GM23338 (cell line): ENCODE measurements at regions not wholly inside any gene's neighbourhood (a gene's known extent, or its start where the extent isn't known, plus 50 kb on each side); places are given as distances from the start of the nearest gene placed in this dataset.
A peak's percentile ranks its signal among the peaks of the same experiment; 100 is the strongest.

Source experiments
- ATAC-seq: fragments of 200-7000 bp; cut with Tn5 transposase; 3 replicates; pipeline ENCODE4 v1.9.1; 2020
- DNase-seq: peaks from one replicate; pipeline ENCODE4 v3.0.0-alpha.2; 2015; ENCODE audit warnings: low spot score
- H2AFZ ChIP-seq: fragments of 200-600 bp; sonication (generic); 2 replicates; pipeline ENCODE4 v1.8.0; 2016; ENCODE audit warnings: antibody characterized with exemption, mild to moderate bottlenecking, moderate library complexity
- H3F3A ChIP-seq: fragments of 200-600 bp; sonication (generic); replicated peaks from 2 replicates; pipeline ENCODE4 v1.8.0; 2017; ENCODE audit warnings: antibody characterized with exemption, mixed run types, low read depth
- H3K27ac ChIP-seq: fragments of 200-600 bp; sonication (generic); 2 replicates; pipeline ENCODE4 v1.6.1; 2016; ENCODE audit warnings: low read depth
- H3K27me3 ChIP-seq: fragments of 200-600 bp; sonication (generic); 2 replicates; pipeline ENCODE4 v1.8.0; 2016; ENCODE audit warnings: mild to moderate bottlenecking, mixed run types, moderate library complexity; ENCODE audit not compliant: insufficient read depth
- H3K36me3 ChIP-seq: fragments of 200-600 bp; sonication (generic); 2 replicates; pipeline ENCODE4 v1.8.0; 2016; ENCODE audit warnings: mild to moderate bottlenecking; ENCODE audit not compliant: insufficient read depth
- H3K4me1 ChIP-seq: fragments of 200-600 bp; sonication (generic); 2 replicates; pipeline ENCODE4 v1.8.0; 2016; ENCODE audit warnings: mild to moderate bottlenecking, moderate library complexity; ENCODE audit not compliant: insufficient read depth
- H3K4me2 ChIP-seq: fragments of 200-600 bp; sonication (generic); 2 replicates; pipeline ENCODE4 v1.7.1; 2017; ENCODE audit warnings: mixed run types
- H3K4me3 ChIP-seq: fragments of 200-600 bp; sonication (generic); 2 replicates; pipeline ENCODE4 v1.6.1; 2016; ENCODE audit warnings: mixed run types
- H3K79me2 ChIP-seq: fragments of 200-600 bp; sonication (generic); replicated peaks from 2 replicates; pipeline ENCODE4 v1.8.0; 2017; ENCODE audit warnings: mild to moderate bottlenecking; ENCODE audit not compliant: insufficient read depth
- H3K9me2 ChIP-seq: fragments of 200-600 bp; sonication (generic); 2 replicates; pipeline ENCODE4 v1.8.0; 2017; ENCODE audit not compliant: insufficient read depth
- H4K20me1 ChIP-seq: fragments of 200-600 bp; sonication (generic); replicated peaks from 2 replicates; pipeline ENCODE4 v1.8.0; 2017; ENCODE audit warnings: mild to moderate bottlenecking; ENCODE audit not compliant: insufficient read depth
- H3K27ac Mint-ChIP-seq: 2 replicates; pipeline ENCODE4 v1.8.0; 2020; ENCODE audit warnings: inconsistent platforms, mild to moderate bottlenecking, moderate library complexity, mixed read lengths
- H3K27me3 Mint-ChIP-seq: 3 replicates; pipeline ENCODE4 v1.8.0; 2022; ENCODE audit warnings: low read depth, mild to moderate bottlenecking, moderate library complexity, mixed read lengths, inconsistent platforms; ENCODE audit not compliant: insufficient read depth, poor library complexity
- H3K36me3 Mint-ChIP-seq: 3 replicates; pipeline ENCODE4 v1.8.0; 2021; ENCODE audit warnings: low read depth, mild to moderate bottlenecking, inconsistent platforms, moderate library complexity, mixed read lengths
- H3K4me1 Mint-ChIP-seq: 3 replicates; pipeline ENCODE4 v1.8.0; 2020; ENCODE audit warnings: mild to moderate bottlenecking, inconsistent platforms, mixed read lengths
- H3K4me3 Mint-ChIP-seq: 3 replicates; pipeline ENCODE4 v1.8.0; 2021; ENCODE audit warnings: moderate library complexity, mild to moderate bottlenecking, inconsistent platforms, mixed read lengths
- H3K9me3 Mint-ChIP-seq: 3 replicates; pipeline ENCODE4 v1.8.0; 2020; ENCODE audit warnings: moderate library complexity, mild to moderate bottlenecking, inconsistent platforms, mixed read lengths
- CREB1 ChIP-seq: fragments of 250-450 bp; sonication (Bioruptor Pico); IDR thresholded peaks from 2 replicates; pipeline ENCODE4 v1.5.0; 2020; ENCODE audit warnings: low read depth, mild to moderate bottlenecking, moderate library complexity
- EZH2 ChIP-seq: fragments of 200-600 bp; sonication (generic); IDR thresholded peaks from one replicate; pipeline ENCODE4 v1.8.0; 2017; ENCODE audit warnings: antibody characterized with exemption, mild to moderate bottlenecking, low read depth; ENCODE audit not compliant: unreplicated experiment
- EZH2phosphoT487 ChIP-seq: fragments of 200-600 bp; sonication (generic); IDR thresholded peaks from one replicate; pipeline ENCODE4 v1.8.1; 2018; ENCODE audit warnings: antibody characterized with exemption; ENCODE audit not compliant: unreplicated experiment
- POLR2AphosphoS5 ChIP-seq: IDR thresholded peaks from 2 replicates; pipeline ENCODE4 v1.6.1; 2016; ENCODE audit warnings: antibody characterized with exemption, low read depth
- STAT1 ChIP-seq: IDR thresholded peaks from one replicate; pipeline ENCODE4 v1.6.1; 2016; ENCODE audit warnings: antibody characterized with exemption; ENCODE audit not compliant: unreplicated experiment
- ZNF331 ChIP-seq: fragments of 250-450 bp; sonication (Bioruptor Pico); IDR thresholded peaks from 2 replicates; pipeline ENCODE4 v1.5.0; 2020; ENCODE audit warnings: low read depth, mild to moderate bottlenecking, moderate library complexity
- TF ChIP-seq, protein P1 (sequence below), 2 experiments: fragments of 200-600 bp in 1 of 2; sonication (generic) in 1 of 2; conservative IDR thresholded peaks; 2 replicates each; pipeline versions ENCODE4 v1.5.1 to v1.6.1; 2016 to 2017; ENCODE audit warnings: antibody characterized with exemption in 2 of 2, low read depth in 2 of 2, mild to moderate bottlenecking in 2 of 2, moderate library complexity in 1 of 2
- TF ChIP-seq, protein P2 (sequence below): IDR thresholded peaks from 2 replicates; pipeline ENCODE4 v1.6.1; 2016; ENCODE audit warnings: antibody characterized with exemption

DNA sequence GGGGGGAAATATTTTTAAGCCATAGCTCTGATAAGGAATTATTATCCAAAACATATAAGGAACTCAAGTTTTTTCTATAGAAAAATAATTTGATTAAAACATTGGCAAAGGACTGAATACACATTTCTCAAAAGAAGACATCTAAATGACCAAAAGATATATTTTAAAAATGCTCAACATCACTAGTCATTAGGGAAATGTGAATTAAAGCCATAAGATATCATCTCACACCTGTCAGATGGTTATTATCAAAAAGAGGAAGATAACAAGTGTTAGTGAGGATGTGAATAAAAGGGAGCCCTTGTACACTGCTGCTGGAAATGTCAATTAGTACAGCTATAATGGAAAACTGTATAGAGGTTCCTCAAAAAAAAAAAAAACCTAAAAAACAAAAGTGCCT is 425.0 kb downstream of the DYNC2H1 start:
- Histone ChIP-seq H4K20me1 (no peaks in the 10 kb centered on the region), H3F3A (no peaks in the 10 kb centered on the region), H3K9me2 (no peaks in the 10 kb centered on the region), H3K79me2 (no peaks in the 10 kb centered on the region), H3K27ac (no peak overlapping the region), H3K4me3 (no peak overlapping the region), H3K27me3 (no peaks in the 10 kb centered on the region), H3K4me1 (peaks cover 6% of the 10 kb centered on the region; the same call in 1 of the 2 replicates), H3K36me3 (no peaks in the 10 kb centered on the region), H2AFZ (no peak overlapping the region), H3K4me2 (no peak overlapping the region)
- no peaks in the 10 kb centered on the region for H3K9me3 Mint-ChIP-seq
- TF ChIP-seq STAT1, result no peak
- TF ChIP-seq, protein P1, sequence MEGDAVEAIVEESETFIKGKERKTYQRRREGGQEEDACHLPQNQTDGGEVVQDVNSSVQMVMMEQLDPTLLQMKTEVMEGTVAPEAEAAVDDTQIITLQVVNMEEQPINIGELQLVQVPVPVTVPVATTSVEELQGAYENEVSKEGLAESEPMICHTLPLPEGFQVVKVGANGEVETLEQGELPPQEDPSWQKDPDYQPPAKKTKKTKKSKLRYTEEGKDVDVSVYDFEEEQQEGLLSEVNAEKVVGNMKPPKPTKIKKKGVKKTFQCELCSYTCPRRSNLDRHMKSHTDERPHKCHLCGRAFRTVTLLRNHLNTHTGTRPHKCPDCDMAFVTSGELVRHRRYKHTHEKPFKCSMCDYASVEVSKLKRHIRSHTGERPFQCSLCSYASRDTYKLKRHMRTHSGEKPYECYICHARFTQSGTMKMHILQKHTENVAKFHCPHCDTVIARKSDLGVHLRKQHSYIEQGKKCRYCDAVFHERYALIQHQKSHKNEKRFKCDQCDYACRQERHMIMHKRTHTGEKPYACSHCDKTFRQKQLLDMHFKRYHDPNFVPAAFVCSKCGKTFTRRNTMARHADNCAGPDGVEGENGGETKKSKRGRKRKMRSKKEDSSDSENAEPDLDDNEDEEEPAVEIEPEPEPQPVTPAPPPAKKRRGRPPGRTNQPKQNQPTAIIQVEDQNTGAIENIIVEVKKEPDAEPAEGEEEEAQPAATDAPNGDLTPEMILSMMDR (conservative IDR thresholded peaks at IDR 0.05; ENCODE audit: low read depth in 2 of 2), result no peak
- TF ChIP-seq EZH2, result no peak
- no peaks in the 10 kb centered on the region for H3K36me3 Mint-ChIP-seq
- DNase-seq (no peak), ATAC-seq (no peak)
- no peaks in the 10 kb centered on the region for H3K27me3 Mint-ChIP-seq
- H3K27ac Mint-ChIP-seq, result no peak overlapping the region; the same call in 1 of the 2 replicates
- H3K4me3 Mint-ChIP-seq, result no peak overlapping the region
- H3K4me1 Mint-ChIP-seq, result peaks cover 14% of the 10 kb centered on the region

DNA sequence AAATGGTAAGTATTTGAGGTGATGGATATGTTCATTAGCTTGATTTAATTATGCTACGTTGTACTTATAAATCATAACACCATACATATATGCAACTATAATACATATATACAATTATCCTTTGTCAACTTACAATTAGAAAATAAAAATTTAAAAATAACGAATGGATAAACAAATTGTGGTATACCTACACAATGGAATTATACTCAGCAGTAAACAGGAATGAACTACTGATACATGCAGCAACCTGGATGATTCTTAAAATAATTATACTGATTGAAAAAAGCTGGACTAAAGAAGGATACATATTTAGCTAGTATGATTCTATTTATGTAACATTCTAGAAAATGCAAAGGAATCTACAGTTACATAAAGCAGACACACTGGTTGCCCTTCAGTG is 425.7 kb downstream of the DYNC2H1 start:
- Histone ChIP-seq H3K36me3 (no peaks in the 10 kb centered on the region), H2AFZ (no peak overlapping the region), H3F3A (no peaks in the 10 kb centered on the region), H3K4me3 (no peak overlapping the region), H3K79me2 (no peaks in the 10 kb centered on the region), H3K4me1 (peaks cover 6% of the 10 kb centered on the region; the same call in 1 of the 2 replicates), H3K27ac (no peak overlapping the region), H3K9me2 (no peaks in the 10 kb centered on the region), H3K4me2 (no peak overlapping the region), H3K27me3 (no peaks in the 10 kb centered on the region), H4K20me1 (no peaks in the 10 kb centered on the region)
- H3K27me3 Mint-ChIP-seq, result no peaks in the 10 kb centered on the region
- no peak overlapping the region for H3K4me3 Mint-ChIP-seq
- peaks cover 14% of the 10 kb centered on the region for H3K4me1 Mint-ChIP-seq
- TF ChIP-seq POLR2AphosphoS5, result no peak
- no peak for TF ChIP-seq EZH2
- H3K36me3 Mint-ChIP-seq, result no peaks in the 10 kb centered on the region
- DNase-seq, result no peak
- no peak overlapping the region for H3K27ac Mint-ChIP-seq
- ATAC-seq, result no peak
- no peaks in the 10 kb centered on the region for H3K9me3 Mint-ChIP-seq

DNA sequence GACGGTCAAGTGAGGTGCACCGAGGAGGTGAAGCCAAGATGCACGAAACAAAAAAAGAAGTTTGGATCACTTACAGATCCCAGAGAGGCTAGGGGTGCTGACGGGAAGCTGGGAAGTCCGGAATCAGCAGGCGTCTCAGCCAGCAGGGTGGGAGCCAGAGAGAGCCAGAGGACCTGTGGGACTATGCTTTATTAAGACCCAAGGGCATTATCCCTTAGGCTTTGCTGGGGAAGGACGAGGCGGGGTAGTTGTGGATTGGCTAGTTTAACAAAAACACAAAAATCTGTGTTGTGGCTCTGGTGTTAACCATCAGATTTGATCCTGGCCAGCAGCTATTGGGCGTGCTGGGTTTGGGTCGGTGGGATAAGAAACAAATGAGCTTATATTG is 427.1 kb downstream of the DYNC2H1 start:
- ATAC-seq, result peak; percentile 55
- no peak overlapping the region for H3K4me2 ChIP-seq
- H3K9me2 ChIP-seq, result no peaks in the 10 kb centered on the region
- Mint-ChIP-seq H3K27ac (no peak overlapping the region; the same call in 1 of the 2 replicates), H3K36me3 (peaks cover 6% of the 10 kb centered on the region; the same call in 1 of the 3 replicates), H3K9me3 (peaks cover 10% of the 10 kb centered on the region; the same call in 2 of the 3 replicates), H3K4me1 (peaks cover 14% of the 10 kb centered on the region), H3K4me3 (no peak overlapping the region), H3K27me3 (no peaks in the 10 kb centered on the region)
- no peak for TF ChIP-seq POLR2AphosphoS5
- no peak for TF ChIP-seq ZNF331 (CRISPR knock-in tag)
- no peak for TF ChIP-seq CREB1
- TF ChIP-seq EZH2phosphoT487, result no peak
- TF ChIP-seq, protein P1 (conservative IDR thresholded peaks at IDR 0.05; ENCODE audit: low read depth in 2 of 2), result no peak
- no peak for TF ChIP-seq STAT1
- TF ChIP-seq, protein P2, sequence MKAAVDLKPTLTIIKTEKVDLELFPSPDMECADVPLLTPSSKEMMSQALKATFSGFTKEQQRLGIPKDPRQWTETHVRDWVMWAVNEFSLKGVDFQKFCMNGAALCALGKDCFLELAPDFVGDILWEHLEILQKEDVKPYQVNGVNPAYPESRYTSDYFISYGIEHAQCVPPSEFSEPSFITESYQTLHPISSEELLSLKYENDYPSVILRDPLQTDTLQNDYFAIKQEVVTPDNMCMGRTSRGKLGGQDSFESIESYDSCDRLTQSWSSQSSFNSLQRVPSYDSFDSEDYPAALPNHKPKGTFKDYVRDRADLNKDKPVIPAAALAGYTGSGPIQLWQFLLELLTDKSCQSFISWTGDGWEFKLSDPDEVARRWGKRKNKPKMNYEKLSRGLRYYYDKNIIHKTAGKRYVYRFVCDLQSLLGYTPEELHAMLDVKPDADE, result no peak
- no peak overlapping the region for H3K27ac ChIP-seq
- H3F3A ChIP-seq, result no peaks in the 10 kb centered on the region
- no peaks in the 10 kb centered on the region for H3K36me3 ChIP-seq
- DNase-seq, result no peak
- peaks cover 6% of the 10 kb centered on the region; the same call in 1 of the 2 replicates for H3K4me1 ChIP-seq
- no peak overlapping the region for H3K4me3 ChIP-seq
- H4K20me1 ChIP-seq, result no peaks in the 10 kb centered on the region
- no peaks in the 10 kb centered on the region for H3K79me2 ChIP-seq
- peak overlapping the region; percentile 92 for H2AFZ ChIP-seq
- no peaks in the 10 kb centered on the region for H3K27me3 ChIP-seq
